ENCODE measurements at regions not wholly inside any gene's neighbourhood (a gene's known extent, or its start where the extent isn't known, plus 50 kb on each side); places are given as distances from the start of the nearest gene placed in this dataset.

DNA sequence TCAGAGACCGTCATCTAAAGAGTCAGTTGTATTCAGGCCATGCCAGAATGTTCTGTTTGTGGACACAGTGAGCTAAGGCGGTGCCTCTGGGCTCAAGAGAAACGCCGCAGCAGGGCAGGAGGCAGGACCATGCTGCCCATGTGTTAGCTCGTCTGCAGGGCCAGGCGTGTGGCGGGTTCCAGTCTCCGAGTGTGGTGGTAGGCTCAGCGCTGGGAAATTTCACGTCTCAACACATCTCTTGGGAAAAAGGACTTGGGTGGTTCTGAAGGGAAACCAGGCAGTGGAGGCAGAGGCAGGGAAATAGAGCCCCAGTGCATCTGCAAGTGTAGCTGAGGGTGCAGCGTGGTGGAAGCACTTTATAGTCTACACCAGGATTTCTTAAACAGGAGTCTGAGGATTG lies 56.9 kb upstream of the TAGAP start:
- intact Hi-C loops (cut with DNase I), result loop anchor here (5.0 kb wide), 1 partner anchor 49 kb away; no protein-coding TSS in a partner anchor
- DNase-seq, result no peak
- no peak for ATAC-seq (ENCODE audit: poor library complexity)

DNA sequence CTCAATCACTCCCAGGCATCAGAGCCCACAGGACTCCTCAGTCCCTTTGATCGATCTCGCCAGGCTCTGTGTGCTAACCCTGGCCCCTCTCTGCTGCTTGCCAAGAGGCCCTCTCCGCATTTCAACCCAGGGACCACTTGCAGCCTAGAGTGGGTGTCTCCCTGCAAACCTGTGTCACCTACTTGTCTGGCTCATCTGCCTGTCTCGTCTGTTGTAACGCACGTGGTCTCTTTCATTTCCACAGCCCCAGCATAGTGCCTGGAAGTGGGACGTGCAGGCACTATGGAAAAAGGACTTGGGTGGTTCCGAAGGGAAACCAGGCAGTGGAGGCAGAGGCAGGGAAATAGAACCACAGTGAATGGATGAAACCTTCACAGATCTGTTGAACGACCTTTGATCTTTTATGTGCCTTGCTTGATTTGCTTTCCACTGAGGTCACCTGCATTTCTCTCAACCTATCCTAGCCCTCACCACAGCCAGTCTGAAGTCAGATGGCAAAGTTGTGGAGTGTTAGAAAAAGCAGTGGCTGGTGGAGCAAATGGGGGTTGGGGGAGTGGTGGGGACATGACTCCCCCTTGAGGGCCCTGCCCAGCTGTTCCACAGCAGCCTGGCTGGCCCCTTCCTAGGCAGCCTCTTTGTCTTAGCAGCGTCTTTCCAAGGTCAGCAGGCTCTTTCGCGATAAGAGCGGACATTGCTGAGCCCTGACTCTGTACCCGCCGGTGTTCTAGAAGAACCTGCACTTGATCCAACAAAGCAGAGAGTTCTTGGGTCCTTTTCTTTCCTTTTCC lies 55.8 kb upstream of the TAGAP start:
- ATAC-seq (ENCODE audit: poor library complexity), result no peak
- no peak for DNase-seq
- intact Hi-C loops (cut with DNase I), result loop anchor here (5.0 kb wide), 1 partner anchor 48 kb away; no protein-coding TSS in a partner anchor

DNA sequence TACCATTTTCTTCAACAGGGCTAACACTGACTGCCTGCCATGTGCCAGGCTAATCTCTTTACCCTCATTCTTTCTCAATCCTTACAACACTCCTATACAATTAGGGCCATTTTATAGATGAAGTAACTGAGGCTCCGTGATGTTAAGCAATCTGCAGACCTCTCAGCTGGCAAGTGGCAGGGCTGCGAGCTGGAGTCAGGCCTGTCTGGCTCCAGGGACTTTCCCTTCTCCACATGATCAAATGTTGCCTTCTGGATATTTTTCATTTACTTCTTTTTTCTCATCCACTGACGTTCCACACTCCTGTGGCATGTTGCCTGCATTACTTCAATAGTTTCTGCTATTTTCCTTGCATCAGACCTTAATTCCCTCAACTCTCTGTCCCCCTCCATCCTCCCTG lies 55.2 kb upstream of the TAGAP start:
- intact Hi-C loops (cut with DNase I), result loop anchor here (5.0 kb wide), 1 partner anchor 48 kb away; no protein-coding TSS in a partner anchor
- DNase-seq (no peak), ATAC-seq (ENCODE audit: poor library complexity) (no peak)

DNA sequence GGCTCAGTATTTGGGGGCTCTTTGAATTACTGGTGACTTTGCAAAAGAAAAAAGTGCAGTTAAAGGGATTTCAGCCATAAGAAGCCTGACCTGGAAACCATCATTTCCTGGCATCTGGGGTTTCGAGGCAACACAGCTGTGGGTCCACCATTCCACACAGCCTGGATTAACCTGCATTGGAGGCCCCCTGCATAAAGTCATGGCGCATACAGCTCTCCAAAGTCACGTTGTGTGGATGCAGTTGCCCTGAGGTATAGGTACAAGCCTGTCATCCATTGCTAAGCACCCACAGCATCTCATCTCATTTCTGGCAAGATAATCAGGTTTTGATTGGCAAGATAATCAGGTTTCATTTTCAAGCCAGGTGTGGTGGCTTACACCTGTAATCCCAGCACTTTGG lies 54.5 kb upstream of the TAGAP start:
- DNase-seq (no peak), ATAC-seq (ENCODE audit: poor library complexity) (no peak)
- intact Hi-C loops (cut with DNase I), result no loop called here

DNA sequence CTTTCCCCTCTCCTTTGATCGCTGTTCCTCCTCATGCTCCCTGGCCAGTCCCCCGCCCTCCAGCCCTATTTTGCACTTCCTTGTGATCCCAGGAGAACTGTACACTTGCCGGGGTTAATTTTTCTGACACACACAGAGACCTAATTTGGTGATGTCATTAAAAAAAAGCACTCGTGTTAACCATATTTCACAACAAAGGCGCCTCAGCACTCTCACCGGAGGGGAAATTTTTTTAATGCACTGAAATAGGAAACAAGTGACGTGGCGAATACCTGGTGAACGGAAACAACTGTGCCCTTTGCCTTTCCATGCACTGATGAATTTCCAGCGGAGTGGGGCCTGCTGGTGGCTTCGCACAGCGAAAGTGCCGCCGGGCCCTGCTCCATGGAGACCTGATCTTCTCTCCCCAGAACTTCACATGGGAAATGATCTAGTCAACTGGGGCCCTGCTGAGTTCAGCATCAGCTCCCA lies 53.9 kb upstream of the TAGAP start:
- intact Hi-C loops (cut with DNase I), result no loop called here
- DNase-seq, result no peak
- ATAC-seq (ENCODE audit: poor library complexity), result no peak

DNA sequence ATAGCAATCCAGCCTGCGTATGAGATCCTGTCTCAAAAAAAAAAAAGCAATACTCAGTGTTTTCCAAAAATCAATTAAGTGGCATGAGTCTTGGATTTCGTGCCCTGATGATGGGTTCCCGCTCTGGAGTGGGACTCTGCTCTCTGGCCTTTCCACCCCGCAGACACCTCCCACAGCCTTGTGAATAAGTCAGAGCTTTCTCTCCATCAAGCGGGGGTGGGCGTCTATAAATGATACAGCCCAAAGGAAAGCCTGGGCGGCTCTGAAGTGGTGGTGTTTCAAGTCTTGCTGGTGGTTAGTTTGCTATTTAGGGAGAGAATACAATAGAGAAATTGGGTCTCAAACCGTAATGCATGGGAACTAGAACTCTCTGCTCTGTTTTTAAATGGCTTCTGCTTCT lies 52.5 kb upstream of the TAGAP start:
- DNase-seq (no peak), ATAC-seq (ENCODE audit: poor library complexity) (no peak)
- intact Hi-C loops (cut with DNase I), result no loop called here

DNA sequence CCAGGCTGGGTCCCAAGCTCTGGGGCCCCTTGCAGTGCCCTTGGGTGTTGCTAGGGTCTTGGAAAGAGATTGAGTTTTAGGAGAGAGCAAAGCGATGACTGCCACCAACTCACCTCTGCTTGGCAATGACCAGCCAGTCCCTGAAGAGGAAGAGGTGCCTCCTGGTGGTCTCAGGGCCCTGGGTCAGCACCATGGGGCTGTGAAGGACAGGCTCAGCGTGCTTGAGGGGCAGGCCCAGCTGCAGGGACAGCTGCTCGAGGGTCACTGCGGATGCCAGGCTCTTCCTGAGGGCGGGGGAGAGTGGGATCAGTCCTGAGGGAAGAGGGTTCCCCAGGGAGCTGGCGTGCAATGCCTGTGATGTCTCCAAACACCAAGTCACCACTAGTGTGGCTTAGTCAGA lies 50.8 kb upstream of the TAGAP start:
- no peak for DNase-seq
- intact Hi-C loops (cut with DNase I), result no loop called here
- ATAC-seq (ENCODE audit: poor library complexity), result no peak

DNA sequence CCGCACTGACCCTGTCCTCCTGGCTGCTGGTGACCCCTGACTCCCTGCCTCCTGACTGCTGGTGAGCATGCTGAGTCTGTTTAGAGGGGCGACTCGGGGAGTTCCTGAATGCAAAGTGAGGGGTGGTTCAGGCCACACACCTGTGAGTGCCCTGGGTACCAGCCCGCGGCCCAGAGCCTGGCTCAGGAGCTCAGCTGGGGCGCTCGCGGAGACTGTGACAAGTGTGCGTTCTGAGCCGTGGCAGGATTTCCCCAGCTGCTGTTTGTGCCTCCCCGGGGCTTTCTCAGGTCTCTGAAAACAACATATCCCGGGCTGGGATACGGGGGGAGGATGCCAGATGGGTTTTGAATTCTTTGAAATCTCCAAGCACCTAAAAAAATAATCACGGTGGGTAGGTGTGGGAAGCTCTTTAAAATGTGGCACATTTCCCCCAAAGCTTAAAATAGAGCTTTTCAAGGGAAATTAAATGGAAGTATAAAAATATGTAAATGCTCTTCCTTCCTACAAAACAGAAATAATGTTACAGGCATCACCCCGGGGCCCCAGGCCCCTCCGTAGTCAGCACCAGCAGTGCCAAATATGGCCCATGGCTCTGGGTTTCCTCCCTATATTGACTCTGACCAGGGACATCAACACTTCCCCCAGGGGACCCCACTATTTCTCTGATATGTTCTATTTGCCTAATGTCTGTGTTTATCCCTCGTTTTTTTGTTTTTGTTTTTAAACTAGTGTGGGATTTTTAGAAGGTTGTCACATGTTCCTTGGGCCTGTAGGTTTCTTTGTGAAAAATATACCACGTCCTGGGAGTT lies 49.9 kb upstream of the TAGAP start:
- intact Hi-C loops (cut with DNase I), result no loop called here
- DNase-seq (no peak), ATAC-seq (ENCODE audit: poor library complexity) (no peak)

Measured in Right ventricle myocardium superior (tissue), 1 donor.